Activated naive CD8-positive, alpha-beta T cell (primary cell): ENCODE measurements at regions not wholly inside any gene's neighbourhood (a gene's known extent, or its start where the extent isn't known, plus 50 kb on each side); places are given as distances from the start of the nearest gene placed in this dataset.
"Not testable (repeated sequence)": the region's sequence is repeated elsewhere in the genome, so short reads cannot be mapped to it uniquely, and the experiment has no call there.

ENCODE experiments used
- H3K27ac Mint-ChIP-seq: one replicate; pipeline ENCODE4 v1.8.0; 2021; ENCODE audit warnings: mixed read lengths
- H3K27me3 Mint-ChIP-seq: one replicate; pipeline ENCODE4 v1.8.0; 2021; ENCODE audit warnings: mixed read lengths
- H3K36me3 Mint-ChIP-seq: one replicate; pipeline ENCODE4 v1.8.0; 2021; ENCODE audit warnings: mixed read lengths
- H3K4me1 Mint-ChIP-seq: one replicate; pipeline ENCODE4 v1.8.0; 2021; ENCODE audit warnings: low read depth, mixed read lengths
- H3K4me3 Mint-ChIP-seq: one replicate; pipeline ENCODE4 v1.8.0; 2021; ENCODE audit warnings: mild to moderate bottlenecking, mixed read lengths
- H3K9me3 Mint-ChIP-seq: one replicate; pipeline ENCODE4 v1.8.0; 2021; ENCODE audit warnings: low read depth, mixed read lengths

GRCh38 chr18:43341014-43341413 is 63.7 kb upstream of the SYT4 start:
- no peaks in the 10 kb centered on the region for H3K4me1 Mint-ChIP-seq
- no peaks in the 10 kb centered on the region for H3K27me3 Mint-ChIP-seq
- no peak overlapping the region for H3K27ac Mint-ChIP-seq
- no peak overlapping the region for H3K4me3 Mint-ChIP-seq
- no peaks in the 10 kb centered on the region for H3K36me3 Mint-ChIP-seq
- H3K9me3 Mint-ChIP-seq, result peaks cover 12% of the 10 kb centered on the region

- Mint-ChIP-seq H3K27ac (no peak overlapping the region), H3K4me3 (no peak overlapping the region), H3K9me3 (peaks cover 7% of the 10 kb centered on the region), H3K27me3 (no peaks in the 10 kb centered on the region), H3K36me3 (no peaks in the 10 kb centered on the region), H3K4me1 (no peaks in the 10 kb centered on the region)
Observed at GRCh38 chr18:43350176-43350575, 72.9 kb upstream of the SYT4 start.

- Mint-ChIP-seq H3K9me3 (peaks cover 7% of the 10 kb centered on the region), H3K27me3 (peaks cover 2% of the 10 kb centered on the region), H3K36me3 (no peaks in the 10 kb centered on the region), H3K4me3 (no peak overlapping the region), H3K27ac (no peak overlapping the region), H3K4me1 (no peaks in the 10 kb centered on the region)
Observed at GRCh38 chr18:43364535-43364934, 87.2 kb upstream of the SYT4 start.

GRCh38 chr18:43367895-43368294 is 90.6 kb upstream of the SYT4 start:
- H3K27me3 Mint-ChIP-seq, result no peaks in the 10 kb centered on the region
- peaks cover 9% of the 10 kb centered on the region for H3K9me3 Mint-ChIP-seq
- H3K27ac Mint-ChIP-seq, result no peak overlapping the region
- no peaks in the 10 kb centered on the region for H3K36me3 Mint-ChIP-seq
- no peaks in the 10 kb centered on the region for H3K4me1 Mint-ChIP-seq
- no peak overlapping the region for H3K4me3 Mint-ChIP-seq

GRCh38 chr18:43369311-43369710 is 92.0 kb upstream of the SYT4 start:
- not testable (repeated sequence) for H3K27ac Mint-ChIP-seq, H3K36me3 Mint-ChIP-seq, H3K4me3 Mint-ChIP-seq, H3K27me3 Mint-ChIP-seq, H3K4me1 Mint-ChIP-seq, H3K9me3 Mint-ChIP-seq

- no peak overlapping the region for H3K27ac Mint-ChIP-seq
- H3K36me3 Mint-ChIP-seq, result no peaks in the 10 kb centered on the region
- no peaks in the 10 kb centered on the region for H3K4me1 Mint-ChIP-seq
- peaks cover 9% of the 10 kb centered on the region for H3K9me3 Mint-ChIP-seq
- H3K4me3 Mint-ChIP-seq, result no peak overlapping the region
- H3K27me3 Mint-ChIP-seq, result no peaks in the 10 kb centered on the region
Observed at GRCh38 chr18:43372773-43373172, 95.5 kb upstream of the SYT4 start.

- Mint-ChIP-seq H3K4me3 (no peak overlapping the region), H3K27me3 (no peaks in the 10 kb centered on the region), H3K27ac (no peak overlapping the region), H3K4me1 (no peaks in the 10 kb centered on the region), H3K9me3 (peaks cover 3% of the 10 kb centered on the region), H3K36me3 (no peaks in the 10 kb centered on the region)
Observed at GRCh38 chr18:43380104-43380672, 102.9 kb upstream of the SYT4 start.

- H3K4me1 Mint-ChIP-seq, result no peaks in the 10 kb centered on the region
- H3K4me3 Mint-ChIP-seq, result no peak overlapping the region
- no peaks in the 10 kb centered on the region for H3K27me3 Mint-ChIP-seq
- no peaks in the 10 kb centered on the region for H3K9me3 Mint-ChIP-seq
- no peaks in the 10 kb centered on the region for H3K36me3 Mint-ChIP-seq
- H3K27ac Mint-ChIP-seq, result no peak overlapping the region
Observed at GRCh38 chr18:43382641-43383403, 105.5 kb upstream of the SYT4 start.

GRCh38 chr18:43389163-43389562 is 111.9 kb upstream of the SYT4 start:
- Mint-ChIP-seq H3K27ac (no peak overlapping the region), H3K9me3 (no peaks in the 10 kb centered on the region), H3K4me3 (no peak overlapping the region), H3K27me3 (no peaks in the 10 kb centered on the region), H3K4me1 (no peaks in the 10 kb centered on the region), H3K36me3 (no peaks in the 10 kb centered on the region)

GRCh38 chr18:43392168-43392567 is 114.9 kb upstream of the SYT4 start:
- no peaks in the 10 kb centered on the region for H3K4me1 Mint-ChIP-seq
- no peak overlapping the region for H3K27ac Mint-ChIP-seq
- H3K27me3 Mint-ChIP-seq, result no peaks in the 10 kb centered on the region
- H3K4me3 Mint-ChIP-seq, result no peak overlapping the region
- no peaks in the 10 kb centered on the region for H3K36me3 Mint-ChIP-seq
- no peaks in the 10 kb centered on the region for H3K9me3 Mint-ChIP-seq

- H3K4me1 Mint-ChIP-seq, result no peaks in the 10 kb centered on the region
- no peak overlapping the region for H3K4me3 Mint-ChIP-seq
- no peaks in the 10 kb centered on the region for H3K9me3 Mint-ChIP-seq
- H3K27me3 Mint-ChIP-seq, result no peaks in the 10 kb centered on the region
- no peaks in the 10 kb centered on the region for H3K36me3 Mint-ChIP-seq
- H3K27ac Mint-ChIP-seq, result no peak overlapping the region
Observed at GRCh38 chr18:43393174-43393573, 115.9 kb upstream of the SYT4 start.

- Mint-ChIP-seq H3K4me1 (no peaks in the 10 kb centered on the region), H3K4me3 (no peak overlapping the region), H3K27me3 (no peaks in the 10 kb centered on the region), H3K9me3 (peaks cover 5% of the 10 kb centered on the region), H3K36me3 (no peaks in the 10 kb centered on the region), H3K27ac (no peak overlapping the region)
Observed at GRCh38 chr18:43396266-43396665, 119.0 kb upstream of the SYT4 start.

GRCh38 chr18:43398601-43399000 is 121.3 kb upstream of the SYT4 start:
- Mint-ChIP-seq H3K4me1 (no peaks in the 10 kb centered on the region), H3K4me3 (no peak overlapping the region), H3K27ac (no peak overlapping the region)

GRCh38 chr18:43405097-43405496 is 127.8 kb upstream of the SYT4 start:
- H3K36me3 Mint-ChIP-seq, result no peaks in the 10 kb centered on the region
- no peak overlapping the region for H3K4me3 Mint-ChIP-seq
- no peaks in the 10 kb centered on the region for H3K27me3 Mint-ChIP-seq
- no peaks in the 10 kb centered on the region for H3K4me1 Mint-ChIP-seq
- peaks cover 10% of the 10 kb centered on the region for H3K9me3 Mint-ChIP-seq
- H3K27ac Mint-ChIP-seq, result no peak overlapping the region

More at GRCh38 chr18:43398601-43399000, 121.3 kb upstream of the SYT4 start:
- Mint-ChIP-seq H3K9me3 (peaks cover 5% of the 10 kb centered on the region), H3K36me3 (no peaks in the 10 kb centered on the region), H3K27me3 (no peaks in the 10 kb centered on the region)

- no peak overlapping the region for H3K27ac Mint-ChIP-seq
- no peak overlapping the region for H3K4me3 Mint-ChIP-seq
- no peaks in the 10 kb centered on the region for H3K27me3 Mint-ChIP-seq
Observed at GRCh38 chr18:43414006-43414405, 136.7 kb upstream of the SYT4 start.

GRCh38 chr18:43420091-43420490 is 142.8 kb upstream of the SYT4 start:
- Mint-ChIP-seq H3K36me3 (peaks cover 2% of the 10 kb centered on the region), H3K4me1 (no peaks in the 10 kb centered on the region), H3K27me3 (no peaks in the 10 kb centered on the region), H3K4me3 (no peak overlapping the region), H3K27ac (no peak overlapping the region), H3K9me3 (peaks cover 4% of the 10 kb centered on the region)

More at GRCh38 chr18:43414006-43414405, 136.7 kb upstream of the SYT4 start:
- no peaks in the 10 kb centered on the region for H3K9me3 Mint-ChIP-seq
- H3K36me3 Mint-ChIP-seq, result no peaks in the 10 kb centered on the region
- no peaks in the 10 kb centered on the region for H3K4me1 Mint-ChIP-seq
